ENCODE measurements at regions not wholly inside any gene's neighbourhood (a gene's known extent, or its start where the extent isn't known, plus 50 kb on each side); places are given as distances from the start of the nearest gene placed in this dataset.
A peak's percentile ranks its signal among the peaks of the same experiment; 100 is the strongest.

- ATAC-seq = no peak
These were observed 469.4 kb downstream of the CDK5RAP2 start for GRCh38 chr9:120110520-120110919.

GRCh38 chr9:120109242-120109641 lies 470.7 kb downstream of the CDK5RAP2 start:
- no peak for ATAC-seq

- ATAC-seq = no peak
These were observed 472.8 kb downstream of the CDK5RAP2 start for GRCh38 chr9:120107138-120107537.

DNA sequence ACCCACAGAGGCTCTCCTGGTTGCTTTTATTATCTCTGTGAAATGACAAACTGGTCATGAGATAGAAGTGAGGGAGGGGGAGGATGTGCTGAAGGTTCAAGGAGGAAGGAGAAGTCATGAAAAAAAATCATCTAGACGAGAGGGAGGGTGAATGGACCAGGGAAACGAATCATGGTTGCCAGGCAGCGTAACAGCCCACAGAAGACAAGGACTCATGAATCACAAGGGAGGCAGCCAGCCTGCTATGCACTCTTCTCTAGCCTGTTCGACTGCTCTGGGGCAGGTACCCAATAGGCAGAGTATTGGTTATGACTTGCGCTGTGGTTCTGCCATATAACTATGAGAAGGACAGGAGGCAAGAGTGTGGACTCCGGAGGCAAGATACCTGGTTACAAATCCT lies 475.2 kb downstream of the CDK5RAP2 start:
- no peak for ATAC-seq

DNA sequence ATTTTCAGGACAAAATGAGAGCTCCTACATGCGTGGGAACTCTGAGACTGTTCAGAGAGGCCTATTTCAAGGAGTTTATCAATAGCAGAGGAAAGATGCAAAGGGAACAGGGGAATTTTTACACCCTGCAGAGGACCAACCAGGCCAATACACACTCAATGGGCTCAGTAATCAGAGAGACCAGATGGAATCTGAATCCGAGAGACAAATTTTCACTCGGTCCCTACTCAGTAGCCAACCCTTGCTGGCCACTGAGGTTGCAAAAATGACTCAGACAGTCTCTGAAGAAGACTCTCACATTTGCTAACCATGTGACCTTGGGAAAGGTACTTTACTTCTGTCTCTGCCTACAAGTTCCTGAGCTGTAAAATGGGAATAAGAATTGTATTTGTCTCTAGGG lies 479.4 kb downstream of the CDK5RAP2 start:
- ATAC-seq = no peak

GRCh38 chr9:120099065-120099464 lies 480.9 kb downstream of the CDK5RAP2 start:
- ATAC-seq = no peak

DNA sequence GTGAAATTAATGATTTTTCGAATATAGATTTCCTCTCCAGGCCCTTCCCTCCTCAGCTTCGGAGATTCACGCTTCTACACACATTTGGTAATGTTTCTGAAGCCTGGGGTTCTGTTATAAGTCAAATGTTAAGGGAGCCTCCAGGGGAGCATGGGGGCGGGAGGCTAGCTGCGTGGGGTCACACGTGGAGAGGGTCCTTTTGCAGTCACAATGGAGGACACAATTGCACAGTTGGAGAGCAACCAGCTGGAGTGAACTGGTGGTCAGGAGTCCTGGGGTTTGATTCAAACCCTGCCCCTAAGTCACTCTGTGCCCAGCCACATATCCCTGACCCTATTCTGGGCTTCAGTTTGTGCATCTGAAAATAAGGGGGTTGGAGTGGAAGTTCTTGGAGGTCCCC lies 481.4 kb downstream of the CDK5RAP2 start:
- no peak for ATAC-seq

DNA sequence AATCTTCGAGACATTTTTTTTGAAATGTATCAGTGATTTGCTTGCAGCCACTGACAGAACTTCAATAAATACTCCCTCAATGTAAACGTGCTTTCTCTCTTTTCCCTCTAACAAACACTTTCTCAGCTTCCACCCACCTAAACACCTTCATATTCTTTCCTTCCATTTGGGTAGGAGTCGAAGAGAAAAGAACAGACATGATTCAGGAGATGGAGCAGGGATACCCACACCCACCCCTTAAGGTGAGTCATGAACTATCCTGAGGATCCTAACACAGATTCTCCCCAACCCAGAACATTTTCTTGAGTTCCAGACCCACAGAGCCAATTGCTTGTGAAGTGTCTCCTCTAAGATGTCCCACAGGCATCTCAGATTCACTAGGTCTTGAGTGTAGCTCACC lies 488.8 kb downstream of the CDK5RAP2 start:
- ATAC-seq = no peak

GRCh38 chr9:120080849-120081248 lies 499.1 kb downstream of the CDK5RAP2 start:
- no peak for ATAC-seq

- no peak for ATAC-seq
These were observed 501.9 kb downstream of the CDK5RAP2 start for GRCh38 chr9:120078112-120078511.

DNA sequence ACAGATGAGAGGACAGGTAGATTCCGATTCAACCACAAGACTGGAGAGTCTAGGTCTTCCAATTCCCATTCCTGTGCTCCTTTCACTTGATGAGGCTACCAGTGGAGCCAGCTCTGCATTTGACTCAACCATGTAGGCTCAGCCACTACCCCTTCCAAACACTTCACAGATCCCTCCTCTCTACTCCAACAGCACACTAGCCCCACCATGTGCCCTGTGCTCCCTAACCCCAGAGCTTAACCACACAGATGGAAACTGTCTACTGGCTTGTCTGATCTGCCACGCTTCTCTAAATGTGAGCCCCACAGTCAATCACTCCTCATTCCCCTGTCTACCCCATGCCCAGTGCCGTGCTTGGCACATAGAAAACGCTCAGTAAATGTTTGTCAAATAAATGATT lies 508.2 kb downstream of the CDK5RAP2 start:
- no peak for ATAC-seq

DNA sequence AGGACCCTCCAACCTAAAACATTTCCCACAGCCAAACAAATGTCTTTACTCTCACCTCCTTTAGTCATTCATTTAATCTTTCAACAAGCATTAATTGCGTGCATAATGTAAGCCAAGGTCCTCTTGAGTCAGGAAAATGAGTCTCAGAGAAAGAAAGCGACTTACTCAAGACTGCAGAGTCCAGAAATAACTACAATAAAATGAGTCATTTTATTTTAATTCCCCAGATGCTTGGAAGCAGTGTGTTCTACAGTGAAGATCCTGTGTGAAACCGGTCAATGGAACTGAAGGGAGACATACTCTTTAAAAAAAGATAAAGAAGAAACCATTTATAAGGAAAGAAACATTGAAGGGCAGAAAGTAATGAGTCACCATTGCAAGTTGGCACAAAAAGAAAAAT lies 513.7 kb downstream of the CDK5RAP2 start:
- ATAC-seq = peak; percentile 15

DNA sequence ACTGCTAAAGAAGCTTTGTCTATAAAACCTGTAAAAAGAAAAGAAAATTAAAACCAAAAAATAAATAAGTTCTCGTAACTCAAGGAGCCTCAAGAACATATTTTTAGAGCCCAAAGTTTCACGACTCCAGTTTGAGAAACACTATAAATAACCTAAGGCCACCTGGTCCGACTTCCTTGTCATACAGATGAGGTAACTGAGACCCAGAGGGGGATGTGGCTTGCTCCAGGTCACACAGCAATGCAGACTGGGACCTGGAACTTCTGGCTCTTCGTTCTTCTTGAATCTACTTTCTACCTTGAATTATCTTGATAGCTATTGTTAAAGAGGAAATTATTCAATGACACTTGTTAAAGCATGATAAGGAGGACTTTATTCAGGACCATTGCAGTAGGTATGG lies 514.8 kb downstream of the CDK5RAP2 start:
- ATAC-seq = no peak

DNA sequence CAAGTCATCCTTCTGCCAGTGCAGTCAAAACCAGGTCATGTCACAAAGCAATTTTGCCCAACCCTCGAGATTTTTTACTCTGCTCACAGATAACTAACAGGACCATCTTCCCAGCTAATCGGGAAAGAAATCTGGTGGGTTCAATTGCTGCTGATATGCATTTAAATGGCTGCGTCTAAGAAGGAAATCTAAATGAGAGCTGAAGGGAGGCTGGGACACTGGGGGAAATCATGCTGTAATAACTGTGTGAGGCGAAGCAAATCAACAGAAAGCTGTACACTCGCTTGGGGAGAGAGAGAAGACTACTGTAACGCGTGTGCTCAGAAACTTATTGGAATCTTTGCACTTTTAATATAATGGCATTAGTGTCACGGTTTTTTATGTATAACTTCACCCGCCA lies 535.0 kb downstream of the CDK5RAP2 start:
- no peak for ATAC-seq

DNA sequence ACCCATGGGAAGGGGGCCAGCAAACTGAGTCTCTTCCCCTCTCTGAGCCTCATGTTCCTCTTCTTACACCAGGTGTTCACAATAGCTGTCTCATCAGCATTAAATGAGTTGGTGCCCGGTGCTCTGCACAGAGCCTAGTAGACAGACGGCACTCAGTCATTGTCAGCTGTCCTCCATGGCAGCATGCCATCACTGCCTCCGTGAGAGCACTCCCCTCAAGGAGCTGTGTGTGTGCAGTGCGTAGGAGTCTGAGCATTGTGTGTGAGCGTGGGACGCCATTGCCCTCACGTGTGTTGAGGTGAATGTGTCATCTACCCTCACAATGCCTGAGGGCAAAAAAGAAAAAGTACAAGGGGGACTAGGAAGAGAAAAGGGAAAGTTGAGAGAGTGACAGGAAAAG lies 536.5 kb downstream of the CDK5RAP2 start:
- no peak for ATAC-seq

- no peak for ATAC-seq
These were observed 539.1 kb downstream of the CDK5RAP2 start for GRCh38 chr9:120040896-120041295.

DNA sequence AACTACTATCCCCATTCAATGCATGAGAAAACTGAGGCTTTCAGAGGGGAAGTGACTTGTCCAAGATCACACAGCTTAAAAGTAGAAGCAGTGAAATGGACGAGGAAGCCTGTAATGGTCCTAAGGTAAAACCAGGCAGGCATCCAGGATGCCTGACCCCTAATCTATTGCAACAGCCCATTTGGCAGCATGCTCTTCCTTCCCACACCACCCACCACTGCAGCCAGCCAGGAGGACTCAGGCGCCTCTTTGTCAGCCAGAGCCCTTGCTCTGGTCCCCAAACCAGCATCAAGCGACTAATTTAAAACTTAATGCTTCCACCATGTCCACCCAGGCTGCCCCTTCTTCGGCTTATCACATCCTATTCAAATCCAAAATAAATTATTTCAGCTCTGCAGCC lies 541.6 kb downstream of the CDK5RAP2 start:
- ATAC-seq = no peak

DNA sequence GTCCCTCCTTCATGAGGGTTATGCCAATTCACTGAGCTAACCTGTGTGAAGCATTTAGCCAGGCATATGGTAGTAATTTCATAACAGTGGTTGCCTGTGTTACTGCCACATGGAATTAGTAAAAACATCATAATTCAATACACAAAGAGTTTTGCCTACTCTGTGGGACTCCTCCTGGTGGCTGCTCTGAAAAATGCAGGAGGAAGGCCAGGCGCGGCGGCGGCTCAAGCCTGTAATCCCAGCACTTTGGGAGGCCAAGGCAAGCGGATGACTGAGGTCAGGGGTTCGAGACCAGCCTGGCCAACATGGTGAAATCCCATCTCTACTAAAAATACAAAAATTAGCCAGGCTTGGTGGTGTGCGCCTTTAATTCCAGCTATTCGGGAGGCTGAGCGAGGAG lies 547.3 kb downstream of the CDK5RAP2 start:
- ATAC-seq = no peak

- ATAC-seq = no peak
These were observed 549.1 kb downstream of the CDK5RAP2 start for GRCh38 chr9:120030847-120031246.

DNA sequence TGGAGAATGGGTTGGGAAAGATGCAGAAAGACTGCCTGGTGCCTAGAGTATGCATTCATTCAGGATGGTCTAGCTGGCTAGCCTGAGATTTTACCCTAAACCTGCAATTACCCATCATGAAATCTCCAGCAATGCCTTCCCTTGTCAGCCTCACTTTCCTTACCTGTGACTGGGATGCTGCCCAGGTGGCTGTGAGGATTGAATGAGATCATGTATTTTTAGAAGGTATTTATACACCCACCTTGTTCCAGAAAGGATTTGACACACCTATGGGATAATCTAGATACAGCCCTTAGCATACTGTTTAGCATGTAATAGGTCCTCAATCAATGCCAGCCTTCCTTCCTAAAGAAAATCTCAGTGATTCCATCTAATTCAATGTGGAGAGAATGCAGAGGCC lies 561.4 kb downstream of the CDK5RAP2 start:
- ATAC-seq = no peak

- no peak for ATAC-seq
These were observed 561.9 kb downstream of the CDK5RAP2 start for GRCh38 chr9:120018037-120018436.

- no peak for ATAC-seq
These were observed 563.7 kb downstream of the CDK5RAP2 start for GRCh38 chr9:120016231-120016630.

DNA sequence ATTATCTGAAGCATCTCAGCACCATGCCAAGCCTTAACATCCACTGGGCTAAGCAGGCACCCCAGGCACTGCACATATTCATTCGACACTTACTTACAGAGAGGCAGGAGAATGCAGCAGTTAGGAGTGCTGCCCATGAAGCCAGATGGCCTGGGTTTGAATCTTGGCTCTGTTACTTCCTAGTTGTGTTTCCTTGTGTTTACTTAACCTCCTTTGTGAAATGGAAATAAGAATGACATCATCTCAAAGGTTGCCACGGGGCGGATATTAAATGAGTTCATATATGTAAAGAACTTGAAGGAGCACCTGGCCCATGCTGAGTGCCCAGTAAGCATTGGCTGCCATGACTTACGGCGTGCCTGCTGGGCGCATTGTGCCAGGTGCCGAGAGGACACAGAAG lies 565.2 kb downstream of the CDK5RAP2 start:
- ATAC-seq = no peak

- ATAC-seq = no peak
These were observed 570.1 kb downstream of the CDK5RAP2 start for GRCh38 chr9:120009856-120010255.

- ATAC-seq = no peak
These were observed 578.4 kb downstream of the CDK5RAP2 start for GRCh38 chr9:120001536-120001935.

- ATAC-seq = no peak
These were observed 581.4 kb downstream of the CDK5RAP2 start for GRCh38 chr9:119998614-119999013.
